ENCODE measurements at regions not wholly inside any gene's neighbourhood (a gene's known extent, or its start where the extent isn't known, plus 50 kb on each side); places are given as distances from the start of the nearest gene placed in this dataset.

DNA sequence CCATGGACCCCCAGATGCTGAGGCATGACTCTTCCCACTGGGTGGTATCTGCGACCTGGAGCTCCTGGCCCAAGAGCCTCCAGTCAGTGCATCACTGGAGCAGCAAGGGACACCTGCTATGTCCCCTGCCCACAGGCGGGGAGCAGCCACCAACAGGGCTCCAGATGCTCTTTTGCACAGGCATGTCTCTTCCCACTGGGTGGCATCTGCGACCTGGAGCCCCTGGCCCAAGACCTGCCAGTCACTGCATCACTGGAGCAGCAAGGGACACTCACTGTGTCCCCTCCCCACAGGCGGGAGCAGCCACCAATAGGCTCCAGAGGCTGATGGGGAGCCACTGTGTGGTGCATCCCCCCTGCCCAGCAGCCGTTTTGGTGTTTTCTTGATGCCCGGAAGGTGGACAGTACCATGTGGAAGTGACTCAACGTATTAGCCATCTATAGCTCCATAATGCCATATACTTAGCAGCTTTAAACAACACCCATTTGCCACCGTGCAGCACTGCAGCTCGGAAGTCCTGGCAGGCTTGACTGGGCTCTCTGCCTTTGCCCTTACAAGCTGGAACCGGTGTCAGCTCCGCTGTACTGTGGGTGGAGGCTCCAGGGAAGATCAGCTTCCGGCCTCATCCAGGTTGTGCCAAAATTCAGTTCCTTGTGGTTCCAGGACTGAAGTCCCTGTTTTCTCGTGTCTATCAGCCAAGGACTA is 124.9 kb upstream of the CST7 start:
- H3K4me3 ChIP-seq (ENCODE audit: low read length), result no peak overlapping the region
- no peak for TF ChIP-seq ZNF274 (IDR thresholded peaks at IDR 0.05; ENCODE audit: low read depth, low read length)

GRCh38 chr20:24825591-24825990 is 123.5 kb upstream of the CST7 start:
- H3K4me3 ChIP-seq (ENCODE audit: low read length), result no peak overlapping the region
- no peak for TF ChIP-seq ZNF274 (IDR thresholded peaks at IDR 0.05; ENCODE audit: low read depth, low read length)

- H3K4me3 ChIP-seq (ENCODE audit: low read length), result no peak overlapping the region
- no peak for TF ChIP-seq ZNF274 (IDR thresholded peaks at IDR 0.05; ENCODE audit: low read depth, low read length)
Measured at GRCh38 chr20:24827603-24828295, 121.3 kb upstream of the CST7 start.

DNA sequence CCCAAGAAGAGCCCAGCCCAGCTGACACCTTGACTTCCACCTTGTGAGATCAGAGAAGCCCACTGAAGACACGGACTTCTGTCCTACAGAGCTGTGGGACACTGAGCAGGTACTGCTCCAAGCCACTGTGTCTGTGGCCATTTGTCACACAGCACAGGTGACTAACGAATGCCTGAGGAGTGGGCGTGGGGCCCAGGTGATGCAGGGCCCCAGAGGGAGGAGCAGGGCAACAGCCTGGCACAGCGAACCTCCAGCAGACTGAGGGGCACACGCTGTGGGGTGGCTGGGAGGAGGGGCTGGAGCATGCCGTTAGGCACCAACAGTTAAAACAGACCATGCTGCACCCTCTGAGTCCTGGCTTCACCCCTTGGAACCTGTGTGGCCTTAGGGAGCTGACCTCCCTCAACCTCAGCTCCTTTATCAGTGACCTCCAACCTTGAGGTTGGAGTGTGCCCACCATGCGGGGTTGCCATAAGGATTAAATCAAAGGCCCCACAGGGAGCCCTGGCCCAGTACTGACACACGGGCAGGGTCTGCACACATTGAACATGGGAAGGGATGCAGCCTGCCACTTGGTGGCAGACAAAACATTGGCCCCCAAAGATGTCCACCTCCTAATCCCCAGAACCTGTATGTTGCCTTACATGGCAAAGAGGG is 119.9 kb upstream of the CST7 start:
- no peak overlapping the region for H3K4me3 ChIP-seq (ENCODE audit: low read length)
- no peak for TF ChIP-seq ZNF274 (IDR thresholded peaks at IDR 0.05; ENCODE audit: low read depth, low read length)

DNA sequence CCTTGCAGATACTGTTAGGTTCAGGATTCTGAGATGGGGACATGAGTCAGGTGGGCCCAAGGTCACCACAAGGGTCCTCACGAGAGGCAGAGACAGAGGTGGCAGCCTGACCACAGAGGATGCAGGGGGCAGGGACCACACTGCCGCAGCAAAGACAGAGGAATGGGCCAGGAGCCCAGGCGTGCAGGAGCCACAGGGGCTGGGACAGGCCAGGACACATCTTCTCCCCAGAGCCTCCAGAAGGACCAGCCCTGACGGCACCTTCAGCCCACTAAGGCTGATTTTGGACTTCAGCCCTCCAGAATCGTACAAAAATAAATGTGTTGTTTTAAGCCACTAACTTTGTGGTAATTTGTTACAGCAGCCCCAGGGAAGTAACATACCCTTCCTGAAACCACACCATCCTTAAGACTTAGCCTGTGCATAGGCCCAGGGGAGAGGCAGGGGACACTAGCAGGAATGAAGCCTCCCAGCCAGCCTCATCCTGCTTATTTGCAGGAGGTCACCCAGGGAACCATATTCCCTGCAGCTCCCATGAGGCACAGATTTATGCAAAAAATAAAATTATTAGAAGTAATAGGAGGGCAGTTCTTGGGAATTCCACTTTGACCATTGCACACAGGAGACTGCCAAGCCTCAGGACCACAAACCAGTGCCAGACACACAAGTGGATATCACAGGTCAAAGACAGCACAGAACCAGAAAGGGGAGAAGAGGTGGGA is 119.3 kb upstream of the CST7 start:
- H3K4me3 ChIP-seq (ENCODE audit: low read length), result no peak overlapping the region
- no peak for TF ChIP-seq ZNF274 (IDR thresholded peaks at IDR 0.05; ENCODE audit: low read depth, low read length)

GRCh38 chr20:24830649-24831048 is 118.4 kb upstream of the CST7 start:
- no peak for TF ChIP-seq ZNF274 (IDR thresholded peaks at IDR 0.05; ENCODE audit: low read depth, low read length)
- H3K4me3 ChIP-seq (ENCODE audit: low read length), result no peak overlapping the region

- H3K4me3 ChIP-seq (ENCODE audit: low read length), result no peak overlapping the region
- no peak for TF ChIP-seq ZNF274 (IDR thresholded peaks at IDR 0.05; ENCODE audit: low read depth, low read length)
Measured at GRCh38 chr20:24831232-24831631, 117.8 kb upstream of the CST7 start.

DNA sequence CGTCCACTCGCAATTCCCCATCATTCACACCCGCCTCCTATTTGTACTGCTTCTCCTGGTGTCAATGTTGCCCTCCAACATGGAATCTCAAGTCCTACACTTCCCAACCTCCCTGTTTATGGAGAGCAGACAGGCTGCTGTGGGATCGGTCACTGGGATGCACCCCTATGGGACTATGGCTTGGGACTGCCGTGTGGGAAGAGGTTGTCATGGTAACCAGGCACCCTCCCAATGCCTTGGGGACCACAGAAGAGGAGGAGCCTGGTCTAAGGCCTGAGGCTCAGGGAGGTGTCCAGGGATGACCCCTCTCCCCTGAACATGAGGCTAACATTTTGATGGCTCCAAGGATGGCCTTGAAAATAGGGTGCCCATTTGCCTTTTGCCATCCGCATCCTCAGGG is 116.6 kb upstream of the CST7 start:
- H3K4me3 ChIP-seq (ENCODE audit: low read length), result no peak overlapping the region
- no peak for TF ChIP-seq ZNF274 (IDR thresholded peaks at IDR 0.05; ENCODE audit: low read depth, low read length)

DNA sequence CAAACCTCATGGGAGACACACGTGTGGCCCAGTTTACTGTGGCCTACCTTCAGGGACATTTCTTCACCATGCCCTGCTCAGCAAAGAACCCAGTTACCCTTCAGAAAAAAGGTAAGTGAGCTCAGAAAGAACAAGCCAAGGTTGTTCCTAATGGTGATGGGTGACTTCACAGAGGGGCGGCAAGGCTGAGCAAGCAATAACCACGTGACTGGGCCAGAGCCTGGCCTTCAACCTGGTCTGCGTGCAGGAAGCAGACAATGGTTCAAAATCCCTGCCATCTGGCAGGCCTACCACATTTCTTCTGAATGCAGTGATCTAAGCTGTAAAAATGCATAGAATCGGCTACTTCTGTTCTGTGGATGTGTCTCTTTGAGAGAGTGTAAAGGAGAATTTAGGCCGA is 115.5 kb upstream of the CST7 start:
- H3K4me3 ChIP-seq (ENCODE audit: low read length), result no peak overlapping the region
- TF ChIP-seq ZNF274 (IDR thresholded peaks at IDR 0.05; ENCODE audit: low read depth, low read length), result no peak

DNA sequence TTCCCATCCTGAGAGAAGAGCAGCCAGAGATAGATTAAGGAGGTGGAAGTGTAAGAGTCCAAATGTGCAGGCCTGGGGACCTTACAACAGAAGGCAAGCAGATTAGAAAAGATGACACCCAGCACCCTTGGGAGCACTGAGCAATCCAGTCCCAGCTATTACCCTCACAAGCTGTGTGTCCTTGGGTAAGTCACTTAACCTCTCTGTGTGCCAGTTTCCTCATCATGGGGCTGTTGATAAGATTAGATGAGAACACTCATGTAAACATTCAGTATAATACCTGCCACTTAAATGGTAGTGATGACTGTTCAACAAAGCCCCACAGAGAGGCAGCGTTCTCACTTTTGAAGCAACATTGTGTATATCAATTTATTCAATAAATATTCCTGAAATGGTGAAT is 114.8 kb upstream of the CST7 start:
- TF ChIP-seq ZNF274 (IDR thresholded peaks at IDR 0.05; ENCODE audit: low read depth, low read length), result no peak
- H3K4me3 ChIP-seq (ENCODE audit: low read length), result no peak overlapping the region

GRCh38 chr20:24835195-24835594 is 113.9 kb upstream of the CST7 start:
- no peak overlapping the region for H3K4me3 ChIP-seq (ENCODE audit: low read length)
- TF ChIP-seq ZNF274 (IDR thresholded peaks at IDR 0.05; ENCODE audit: low read depth, low read length), result no peak

DNA sequence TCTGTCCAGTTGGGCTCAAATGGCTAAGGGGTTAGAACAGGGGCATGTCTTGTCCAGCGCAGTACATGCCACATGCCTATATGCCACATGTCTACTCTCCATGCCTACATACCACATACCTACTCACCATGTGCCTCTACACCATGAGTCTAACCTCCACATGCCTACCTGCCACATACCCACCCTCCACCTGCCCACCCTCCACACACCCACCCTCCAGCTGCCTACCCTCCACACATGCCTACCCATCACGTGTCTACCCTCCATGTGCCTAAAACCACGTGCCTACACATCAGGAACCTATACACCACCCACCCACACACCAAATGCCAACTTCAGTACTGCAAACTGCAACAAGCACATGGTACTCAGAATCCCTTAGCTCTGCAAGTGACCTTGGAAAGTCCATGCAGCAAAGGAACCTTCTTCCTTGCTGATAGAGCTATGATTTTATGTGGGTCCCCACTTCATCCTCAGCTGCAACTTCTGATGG is 113.0 kb upstream of the CST7 start:
- no peak overlapping the region for H3K4me3 ChIP-seq (ENCODE audit: low read length)
- TF ChIP-seq ZNF274 (IDR thresholded peaks at IDR 0.05; ENCODE audit: low read depth, low read length), result no peak

- no peak overlapping the region for H3K4me3 ChIP-seq (ENCODE audit: low read length)
- TF ChIP-seq ZNF274 (IDR thresholded peaks at IDR 0.05; ENCODE audit: low read depth, low read length), result no peak
Measured at GRCh38 chr20:24836661-24837299, 112.3 kb upstream of the CST7 start.
